Vagina (tissue), 2 donors: ENCODE measurements at regions not wholly inside any gene's neighbourhood (a gene's known extent, or its start where the extent isn't known, plus 50 kb on each side); places are given as distances from the start of the nearest gene placed in this dataset.
"Not testable (repeated sequence)": the region's sequence is repeated elsewhere in the genome, so short reads cannot be mapped to it uniquely, and the experiment has no call there.

Source experiments
- DNase-seq, 2 donors: peaks; one replicate each; pipeline ENCODE4 v3.0.0-alpha.2; 2017; ENCODE audit errors: extremely low spot score in 2 of 2
- H3K27ac ChIP-seq: fragments of 200-600 bp; sonication (generic); one replicate; pipeline ENCODE4 v1.5.1; 2019
- H3K27me3 ChIP-seq: fragments of 200-600 bp; sonication (generic); one replicate; pipeline ENCODE4 v1.5.1; 2019
- H3K36me3 ChIP-seq, 2 donors: fragments of 200-600 bp; sonication (generic); one replicate each; pipeline ENCODE4 v1.5.1; 2017 to 2019
- H3K4me1 ChIP-seq: fragments of 200-600 bp; sonication (generic); one replicate; pipeline ENCODE4 v1.5.1; 2019
- H3K4me3 ChIP-seq, 2 donors: fragments of 200-600 bp; sonication (generic); 1 replicate in 1 of 2; 2 replicates in 1 of 2; pipeline ENCODE4 v1.5.1; 2016 to 2019
- H3K9me3 ChIP-seq: fragments of 200-600 bp; sonication (generic); one replicate; pipeline ENCODE4 v1.5.1; 2019
- POLR2A ChIP-seq, 2 donors: fragments of 450-650 bp; IDR thresholded peaks; one replicate each; pipeline ENCODE4 v1.6.1; 2017; ENCODE audit warnings: antibody characterized with exemption in 2 of 2, mild to moderate bottlenecking in 2 of 2, moderate library complexity in 2 of 2
- POLR2AphosphoS5 ChIP-seq, 2 donors: sonication (generic); formaldehyde crosslinking; IDR thresholded peaks; one replicate each; pipeline ENCODE4 v1.9.0; 2017; ENCODE audit warnings: antibody characterized with exemption in 2 of 2, mild to moderate bottlenecking in 2 of 2, low read depth in 1 of 2; ENCODE audit not compliant: insufficient read depth in 1 of 2
- intact Hi-C: fragments of 100-400 bp; cut with DNase I; formaldehyde crosslinking; loops from one replicate; pipeline ENCODE4 v1.15.1; 2023
- TF ChIP-seq, protein P1 (sequence below), 3 experiments: fragments of 450-650 bp in 2 of 3; fragments of 200-600 bp in 1 of 3; sonication (generic) in 1 of 3; IDR thresholded peaks; one replicate each; pipeline ENCODE4 v1.5.1; 2017 to 2019; ENCODE audit warnings: antibody characterized with exemption in 3 of 3, mild to moderate bottlenecking in 2 of 3, moderate library complexity in 2 of 3

DNA sequence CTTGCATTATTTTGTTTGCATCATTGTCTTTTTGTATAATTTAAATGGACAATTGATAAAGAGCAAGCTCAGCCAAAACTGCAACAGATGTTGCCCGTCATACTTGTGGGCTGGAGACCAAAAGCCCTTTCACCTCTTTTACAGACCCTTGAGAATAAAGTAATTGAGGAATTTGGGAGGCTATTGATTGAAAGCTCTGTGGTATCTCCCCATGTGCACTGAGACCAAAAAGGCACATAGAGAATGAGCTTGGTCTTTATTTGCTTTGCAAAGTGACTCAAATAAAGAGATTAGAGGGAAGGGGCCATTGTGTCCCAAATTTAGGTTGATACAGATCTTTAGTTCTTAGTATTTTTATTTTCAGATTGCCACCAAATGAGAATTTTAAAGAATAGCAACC, 617.6 kb downstream of the TRHDE start:
- Histone ChIP-seq H3K9me3 (no peaks in the 10 kb centered on the region), H3K4me1 (no peaks in the 10 kb centered on the region)
- intact Hi-C loops, result no loop called here

DNA sequence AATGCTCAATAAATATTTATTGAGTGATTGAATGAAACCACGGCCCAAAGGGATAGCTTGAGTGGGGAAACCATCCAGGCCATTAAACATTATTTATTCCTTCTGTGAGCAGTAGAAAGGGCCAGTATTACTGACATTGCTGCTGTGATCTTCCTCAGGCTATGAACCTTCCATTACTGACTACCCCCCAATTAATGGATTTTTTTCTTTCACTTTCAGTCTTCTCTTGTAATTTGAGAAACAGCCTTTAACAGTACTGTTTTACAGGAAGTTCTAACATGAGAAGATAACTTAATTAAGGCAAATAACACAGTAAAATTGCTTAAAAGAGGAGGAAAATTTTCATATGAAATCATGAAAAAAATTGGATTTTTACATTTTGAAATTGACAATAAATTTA, 629.5 kb downstream of the TRHDE start:
- TF ChIP-seq POLR2A (IDR thresholded peaks at IDR 0.05) (no peak), POLR2AphosphoS5 (IDR thresholded peaks at IDR 0.05; ENCODE audit: insufficient read depth in 1 of 2, low read depth in 1 of 2) (no peak)
- TF ChIP-seq, protein P1, sequence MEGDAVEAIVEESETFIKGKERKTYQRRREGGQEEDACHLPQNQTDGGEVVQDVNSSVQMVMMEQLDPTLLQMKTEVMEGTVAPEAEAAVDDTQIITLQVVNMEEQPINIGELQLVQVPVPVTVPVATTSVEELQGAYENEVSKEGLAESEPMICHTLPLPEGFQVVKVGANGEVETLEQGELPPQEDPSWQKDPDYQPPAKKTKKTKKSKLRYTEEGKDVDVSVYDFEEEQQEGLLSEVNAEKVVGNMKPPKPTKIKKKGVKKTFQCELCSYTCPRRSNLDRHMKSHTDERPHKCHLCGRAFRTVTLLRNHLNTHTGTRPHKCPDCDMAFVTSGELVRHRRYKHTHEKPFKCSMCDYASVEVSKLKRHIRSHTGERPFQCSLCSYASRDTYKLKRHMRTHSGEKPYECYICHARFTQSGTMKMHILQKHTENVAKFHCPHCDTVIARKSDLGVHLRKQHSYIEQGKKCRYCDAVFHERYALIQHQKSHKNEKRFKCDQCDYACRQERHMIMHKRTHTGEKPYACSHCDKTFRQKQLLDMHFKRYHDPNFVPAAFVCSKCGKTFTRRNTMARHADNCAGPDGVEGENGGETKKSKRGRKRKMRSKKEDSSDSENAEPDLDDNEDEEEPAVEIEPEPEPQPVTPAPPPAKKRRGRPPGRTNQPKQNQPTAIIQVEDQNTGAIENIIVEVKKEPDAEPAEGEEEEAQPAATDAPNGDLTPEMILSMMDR (IDR thresholded peaks at IDR 0.05), result no peak
- Histone ChIP-seq H3K9me3 (no peaks in the 10 kb centered on the region), H3K4me1 (no peaks in the 10 kb centered on the region), H3K27me3 (no peaks in the 10 kb centered on the region), H3K27ac (no peak overlapping the region), H3K36me3 (no peaks in the 10 kb centered on the region), H3K4me3 (no peak overlapping the region)
- no peak for DNase-seq
- intact Hi-C loops, result no loop called here

More for the DNA sequence above, 617.6 kb downstream of the TRHDE start:
- no peak overlapping the region for H3K4me3 ChIP-seq
- DNase-seq, result no peak
- H3K36me3 ChIP-seq, result no peaks in the 10 kb centered on the region
- no peak overlapping the region for H3K27ac ChIP-seq
- TF ChIP-seq, protein P1 (IDR thresholded peaks at IDR 0.05), result no peak
- TF ChIP-seq POLR2AphosphoS5 (IDR thresholded peaks at IDR 0.05; ENCODE audit: insufficient read depth in 1 of 2, low read depth in 1 of 2) (no peak), POLR2A (IDR thresholded peaks at IDR 0.05) (no peak)
- H3K27me3 ChIP-seq, result no peaks in the 10 kb centered on the region

DNA sequence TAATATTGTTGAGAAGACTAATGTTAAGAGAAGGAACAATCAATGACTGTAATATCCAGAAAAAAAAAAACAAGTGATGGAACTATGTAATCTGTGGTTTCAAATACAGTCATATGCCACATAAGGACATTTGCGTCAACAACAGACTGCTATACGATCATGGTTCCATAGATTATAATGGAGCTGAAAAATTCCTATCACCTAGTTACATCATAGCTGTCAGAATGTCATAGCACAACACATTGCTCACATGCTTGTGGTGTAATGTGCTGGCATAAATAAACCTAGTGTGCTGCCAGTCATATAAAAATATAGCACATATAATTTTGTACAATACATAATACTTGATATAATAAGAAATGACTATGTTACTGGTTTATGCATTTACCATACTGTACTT, 653.5 kb downstream of the TRHDE start:
- Histone ChIP-seq H3K27ac (no peak overlapping the region), H3K4me1 (no peaks in the 10 kb centered on the region), H3K27me3 (no peaks in the 10 kb centered on the region), H3K36me3 (no peaks in the 10 kb centered on the region), H3K9me3 (no peaks in the 10 kb centered on the region), H3K4me3 (no peak overlapping the region)
- no peak for DNase-seq
- TF ChIP-seq POLR2AphosphoS5 (IDR thresholded peaks at IDR 0.05; ENCODE audit: insufficient read depth in 1 of 2, low read depth in 1 of 2), result no peak
- TF ChIP-seq, protein P1 (IDR thresholded peaks at IDR 0.05), result no peak
- no peak for TF ChIP-seq POLR2A (IDR thresholded peaks at IDR 0.05)
- intact Hi-C loops, result no loop called here

DNA sequence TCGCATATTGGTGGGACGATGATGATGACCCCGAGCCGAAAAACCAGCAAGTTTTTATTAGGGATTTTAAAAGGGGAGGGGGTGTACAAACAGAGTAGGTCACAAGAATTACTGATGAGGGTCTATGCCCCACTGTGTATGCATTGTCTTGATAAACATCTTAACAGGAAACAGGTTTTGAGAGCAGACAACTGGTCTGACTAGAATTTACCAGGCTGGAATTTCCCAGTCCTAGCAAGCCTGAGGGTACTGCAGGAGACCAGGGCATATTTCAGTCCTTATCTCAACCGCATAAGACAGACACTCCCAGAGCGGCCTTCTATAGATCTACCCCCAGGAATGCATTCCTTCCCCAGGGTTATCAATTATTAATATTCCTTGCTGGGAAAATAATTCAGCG, 659.7 kb downstream of the TRHDE start:
- DNase-seq, intact Hi-C loops, H3K27ac ChIP-seq, H3K4me1 ChIP-seq, H3K4me3 ChIP-seq, H3K9me3 ChIP-seq, H3K27me3 ChIP-seq, H3K36me3 ChIP-seq: not testable (repeated sequence)

DNA sequence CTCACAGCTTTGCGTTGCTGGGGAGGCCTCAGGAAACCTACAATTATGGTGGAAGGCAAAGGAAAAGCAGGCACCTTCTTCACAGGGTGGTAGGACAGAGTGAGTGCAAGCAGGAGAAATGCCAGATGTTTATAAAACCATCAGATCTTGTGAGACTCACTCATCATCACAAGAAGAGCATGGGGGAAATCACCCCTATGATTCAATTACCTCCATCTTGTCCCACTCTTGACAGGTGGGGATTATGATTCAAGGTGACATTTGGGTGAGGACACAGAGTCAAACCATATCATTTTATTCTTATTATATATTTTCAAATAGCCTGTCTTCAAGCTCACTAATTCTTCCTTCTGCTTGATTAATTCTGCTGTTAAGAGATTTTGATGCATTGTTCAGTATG, 665.3 kb downstream of the TRHDE start:
- intact Hi-C loops, result no loop called here
- TF ChIP-seq POLR2AphosphoS5 (IDR thresholded peaks at IDR 0.05; ENCODE audit: insufficient read depth in 1 of 2, low read depth in 1 of 2) (no peak), POLR2A (IDR thresholded peaks at IDR 0.05) (no peak)
- TF ChIP-seq, protein P1 (IDR thresholded peaks at IDR 0.05), result no peak
- no peak for DNase-seq
- Histone ChIP-seq H3K27me3 (no peaks in the 10 kb centered on the region), H3K27ac (no peak overlapping the region), H3K9me3 (no peaks in the 10 kb centered on the region), H3K4me1 (no peaks in the 10 kb centered on the region), H3K4me3 (no peak overlapping the region), H3K36me3 (no peaks in the 10 kb centered on the region)

DNA sequence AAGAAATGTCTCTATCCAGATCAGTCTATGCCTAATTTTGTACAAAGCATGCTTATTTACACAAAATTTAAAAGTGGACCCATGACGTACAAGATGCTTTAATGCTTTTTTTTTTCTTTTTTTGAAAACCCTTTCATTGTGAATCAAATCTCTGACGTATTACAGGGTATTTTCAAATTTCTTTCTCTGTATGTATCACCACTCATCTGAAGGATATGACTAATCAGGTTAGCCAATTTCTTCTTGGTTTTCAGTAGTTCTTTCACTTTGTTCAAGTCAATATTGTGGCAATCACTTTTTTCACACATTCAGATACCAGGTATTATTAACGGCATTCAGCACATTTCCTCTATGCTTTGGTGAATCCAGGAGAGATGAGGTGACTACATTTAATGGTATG, 685.3 kb downstream of the TRHDE start:
- no peaks in the 10 kb centered on the region for H3K36me3 ChIP-seq
- H3K9me3 ChIP-seq, result no peaks in the 10 kb centered on the region
- no peaks in the 10 kb centered on the region for H3K27me3 ChIP-seq
- intact Hi-C loops, result no loop called here
- DNase-seq, result no peak
- H3K4me1 ChIP-seq, result no peaks in the 10 kb centered on the region
- H3K4me3 ChIP-seq, result no peak overlapping the region
- no peak overlapping the region for H3K27ac ChIP-seq
- TF ChIP-seq POLR2AphosphoS5 (IDR thresholded peaks at IDR 0.05; ENCODE audit: insufficient read depth in 1 of 2, low read depth in 1 of 2), result no peak
- no peak for TF ChIP-seq POLR2A (IDR thresholded peaks at IDR 0.05)
- TF ChIP-seq, protein P1 (IDR thresholded peaks at IDR 0.05), result no peak
